Activated T-cell treated with anti-CD3 and anti-CD28 coated beads, Interleukin-2, amount 50 U/mL, for 72 hours (primary cell): ENCODE measurements at regions not wholly inside any gene's neighbourhood (a gene's known extent, or its start where the extent isn't known, plus 50 kb on each side); places are given as distances from the start of the nearest gene placed in this dataset.
"Not testable (repeated sequence)": the region's sequence is repeated elsewhere in the genome, so short reads cannot be mapped to it uniquely, and the experiment has no call there.

Experiments
- ATAC-seq, 2 donors: fragments of 150-1000 bp; cut with Tn5 transposase; replicated peaks in 1 of 2; 2 replicates each; pipeline ENCODE4 v1.10.0; 2021; ENCODE audit warnings: moderate library complexity in 2 of 2, mild to moderate bottlenecking in 1 of 2
- DNase-seq, 2 donors: peaks; one replicate each; pipeline ENCODE4 v3.0.0; 2021 to 2022; ENCODE audit warnings: mixed read lengths in 1 of 2
- H3K27ac Mint-ChIP-seq: one replicate; pipeline ENCODE4 v1.8.0; 2022; ENCODE audit warnings: mild to moderate bottlenecking, moderate library complexity, mixed read lengths
- H3K27me3 Mint-ChIP-seq: one replicate; pipeline ENCODE4 v1.8.0; 2022; ENCODE audit warnings: low read depth, mixed read lengths
- H3K36me3 Mint-ChIP-seq, 2 donors: one replicate each; pipeline ENCODE4 v1.8.0; 2022; ENCODE audit warnings: mixed read lengths in 2 of 2, mild to moderate bottlenecking in 1 of 2; ENCODE audit not compliant: insufficient read depth in 2 of 2
- H3K4me1 Mint-ChIP-seq: one replicate; pipeline ENCODE4 v1.8.0; 2022; ENCODE audit warnings: low read depth, mixed read lengths
- H3K4me3 Mint-ChIP-seq, 2 donors: one replicate each; pipeline ENCODE4 v1.8.0; 2022; ENCODE audit warnings: mild to moderate bottlenecking in 2 of 2, mixed read lengths in 2 of 2, moderate library complexity in 2 of 2
- H3K9me3 Mint-ChIP-seq, 2 donors: one replicate each; pipeline ENCODE4 v1.8.0; 2022; ENCODE audit warnings: mixed read lengths in 2 of 2

DNA sequence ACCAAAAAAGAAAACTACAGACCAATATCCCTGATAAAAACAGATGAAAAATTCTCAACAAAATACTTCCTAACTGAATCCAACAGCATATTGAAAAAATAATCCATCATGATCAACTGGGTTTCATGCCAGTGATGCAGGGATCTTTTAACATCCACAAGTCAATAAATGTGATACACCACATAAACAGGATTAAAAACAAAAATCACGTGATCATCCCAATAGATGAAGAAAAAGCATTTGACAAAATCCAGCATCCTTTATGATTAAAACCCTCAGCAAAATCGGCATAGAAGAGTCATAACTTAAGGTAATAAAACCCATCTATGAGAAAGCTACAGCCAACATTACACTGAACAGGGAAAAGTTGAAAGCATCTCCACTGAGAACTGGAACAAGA is 107.5 kb downstream of the DCLK3 start:
- H3K9me3 Mint-ChIP-seq: peaks cover 2 to 6% of the 10 kb centered on the region in 2 donors
- H3K27me3 Mint-ChIP-seq: peaks cover 28% of the 10 kb centered on the region
- H3K4me3 Mint-ChIP-seq: no peak overlapping the region
- no peak for ATAC-seq
- H3K36me3 Mint-ChIP-seq: peaks cover 0 to 2% of the 10 kb centered on the region in 2 donors
- H3K4me1 Mint-ChIP-seq: no peaks in the 10 kb centered on the region
- no peak for DNase-seq
- no peak overlapping the region for H3K27ac Mint-ChIP-seq

DNA sequence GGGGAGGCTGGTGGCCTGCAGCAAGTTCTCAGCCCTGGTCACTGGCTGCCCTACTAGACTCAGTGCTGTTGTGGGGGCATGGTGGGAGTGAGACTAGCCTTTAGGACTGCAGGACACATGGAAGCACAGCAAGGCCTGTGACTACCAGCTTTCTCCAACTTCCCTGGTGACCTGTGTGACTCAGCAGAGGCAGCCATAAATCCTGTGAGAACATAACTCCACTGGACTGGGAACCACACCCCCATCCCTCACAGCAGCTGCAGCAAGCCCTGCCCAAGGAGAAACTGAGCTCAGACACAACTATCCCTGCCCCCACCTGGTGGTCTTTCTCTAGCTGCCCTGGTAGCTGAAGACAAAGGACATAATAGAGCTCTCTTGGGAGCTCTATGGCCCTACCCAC is 111.3 kb downstream of the DCLK3 start:
- DNase-seq (no peak), ATAC-seq (no peak)
- Mint-ChIP-seq H3K4me1 (peaks cover 10% of the 10 kb centered on the region), H3K36me3 (peaks cover 0 to 2% of the 10 kb centered on the region in 2 donors), H3K27me3 (peaks cover 22% of the 10 kb centered on the region), H3K4me3 (no peak overlapping the region), H3K9me3 (peaks cover 2 to 6% of the 10 kb centered on the region in 2 donors), H3K27ac (no peak overlapping the region)

DNA sequence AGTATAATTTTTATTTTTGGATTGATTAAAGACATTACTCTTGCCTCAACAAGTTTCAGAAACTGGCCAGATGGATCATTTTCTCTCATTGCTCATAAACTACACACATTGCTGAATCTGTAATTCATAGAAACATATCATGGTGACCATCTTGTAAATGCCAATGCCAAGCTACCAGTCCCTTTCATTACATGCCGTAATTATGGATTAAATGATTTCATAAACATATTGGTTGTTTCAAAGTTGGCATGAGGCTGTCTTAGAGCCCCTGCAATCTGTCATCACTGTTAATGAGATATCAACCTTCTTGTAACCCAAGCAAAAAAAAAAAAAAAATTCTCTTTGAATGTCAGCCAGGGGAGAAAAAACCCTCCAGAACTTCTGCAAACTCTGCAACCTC is 112.2 kb downstream of the DCLK3 start:
- Mint-ChIP-seq H3K27me3 (peaks cover 20% of the 10 kb centered on the region), H3K27ac (no peak overlapping the region), H3K4me3 (no peak overlapping the region), H3K9me3 (peaks cover 2 to 6% of the 10 kb centered on the region in 2 donors), H3K36me3 (peaks cover 0 to 2% of the 10 kb centered on the region in 2 donors), H3K4me1 (peaks cover 10% of the 10 kb centered on the region)
- no peak for DNase-seq
- ATAC-seq: no peak

DNA sequence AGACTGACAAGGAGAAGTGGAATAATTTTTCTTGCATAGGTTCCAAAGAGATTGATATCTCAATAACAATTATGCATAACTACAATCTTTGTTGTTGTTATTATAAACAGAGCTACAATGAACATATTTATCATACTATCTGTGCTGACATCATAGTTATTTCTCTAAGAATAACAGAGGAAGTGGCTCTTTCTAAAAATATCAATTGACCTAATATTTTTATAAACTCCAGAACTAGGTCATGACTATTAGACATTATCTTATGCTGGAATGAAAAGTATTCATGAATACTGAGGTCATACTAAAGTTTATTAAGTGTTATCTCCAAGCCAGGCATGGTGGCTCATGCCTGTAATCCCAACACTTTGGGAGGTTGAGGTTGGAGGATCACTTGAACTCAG is 114.1 kb downstream of the DCLK3 start:
- Mint-ChIP-seq H3K4me3 (no peak overlapping the region), H3K27me3 (peaks cover 21% of the 10 kb centered on the region), H3K9me3 (peaks cover 2 to 6% of the 10 kb centered on the region in 2 donors), H3K4me1 (peaks cover 10% of the 10 kb centered on the region), H3K27ac (no peak overlapping the region), H3K36me3 (no peaks in the 10 kb centered on the region)
- ATAC-seq (no peak), DNase-seq (no peak)

DNA sequence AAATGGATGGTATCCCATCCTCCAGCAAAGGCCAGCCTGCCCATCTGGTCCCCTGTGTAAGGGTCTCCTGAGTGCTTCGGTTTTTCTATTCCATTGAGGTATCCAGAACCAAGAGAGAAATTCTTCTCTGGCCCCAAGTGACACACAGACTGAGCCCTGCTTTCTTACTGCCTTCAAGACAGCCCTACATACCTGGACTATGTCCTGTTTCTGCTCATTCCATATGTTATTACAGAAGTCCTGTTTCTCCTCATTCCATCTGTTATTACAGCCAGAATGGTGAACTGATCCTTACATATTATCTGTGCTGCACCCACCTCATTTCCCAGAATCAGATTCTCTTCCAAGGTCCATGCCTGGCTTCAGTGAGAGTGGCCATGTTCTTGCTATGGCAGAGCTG is 115.2 kb downstream of the DCLK3 start:
- no peak for DNase-seq
- H3K27ac Mint-ChIP-seq: no peak overlapping the region
- H3K36me3 Mint-ChIP-seq: no peaks in the 10 kb centered on the region
- H3K9me3 Mint-ChIP-seq: peaks cover 2 to 6% of the 10 kb centered on the region in 2 donors
- no peak overlapping the region for H3K4me3 Mint-ChIP-seq
- no peak for ATAC-seq
- H3K27me3 Mint-ChIP-seq: peaks cover 21% of the 10 kb centered on the region
- peaks cover 10% of the 10 kb centered on the region for H3K4me1 Mint-ChIP-seq

DNA sequence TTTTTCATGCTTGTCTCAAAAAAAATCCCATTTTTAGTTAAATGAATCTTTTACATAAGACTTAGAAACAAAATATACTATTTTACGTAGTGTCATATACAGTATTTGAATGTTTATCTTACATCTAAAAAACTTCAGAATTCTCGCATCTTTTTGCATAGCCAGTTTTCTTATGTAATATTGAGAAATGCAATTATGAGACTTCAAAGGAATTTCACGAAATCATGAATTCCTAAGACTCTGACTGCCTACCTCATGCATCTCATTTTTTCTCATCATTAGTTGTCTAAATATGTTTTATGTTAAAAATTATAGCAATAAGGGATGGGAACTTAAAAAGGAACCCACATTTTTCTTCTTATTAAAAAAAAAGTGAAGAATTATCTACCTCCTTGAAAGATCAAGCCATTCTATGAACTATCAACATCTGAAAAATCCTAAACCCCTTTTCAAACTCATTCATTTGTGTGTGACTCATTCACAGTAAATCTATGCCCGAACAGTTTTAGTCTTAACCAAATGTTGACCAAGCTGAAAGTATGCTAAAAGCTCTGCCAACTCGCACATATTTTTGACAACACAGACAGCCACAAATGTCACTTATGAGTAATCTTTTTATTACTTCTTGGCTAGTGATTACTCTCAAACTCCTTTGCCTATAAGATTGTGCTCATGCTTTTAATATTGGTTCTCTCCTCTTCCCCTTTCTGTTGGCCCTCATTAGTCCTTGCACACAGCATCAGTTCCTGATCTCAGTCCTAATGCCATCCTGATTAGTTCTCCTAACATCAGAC is 115.9 kb downstream of the DCLK3 start:
- Mint-ChIP-seq H3K9me3 (peaks cover 0 to under 1% of the 10 kb centered on the region in 2 donors), H3K27ac (no peak overlapping the region), H3K4me1 (peaks cover 10% of the 10 kb centered on the region), H3K36me3 (no peaks in the 10 kb centered on the region), H3K27me3 (peaks cover 25% of the 10 kb centered on the region), H3K4me3 (no peak overlapping the region)
- no peak for DNase-seq
- ATAC-seq: peak; percentile 70 to 81

DNA sequence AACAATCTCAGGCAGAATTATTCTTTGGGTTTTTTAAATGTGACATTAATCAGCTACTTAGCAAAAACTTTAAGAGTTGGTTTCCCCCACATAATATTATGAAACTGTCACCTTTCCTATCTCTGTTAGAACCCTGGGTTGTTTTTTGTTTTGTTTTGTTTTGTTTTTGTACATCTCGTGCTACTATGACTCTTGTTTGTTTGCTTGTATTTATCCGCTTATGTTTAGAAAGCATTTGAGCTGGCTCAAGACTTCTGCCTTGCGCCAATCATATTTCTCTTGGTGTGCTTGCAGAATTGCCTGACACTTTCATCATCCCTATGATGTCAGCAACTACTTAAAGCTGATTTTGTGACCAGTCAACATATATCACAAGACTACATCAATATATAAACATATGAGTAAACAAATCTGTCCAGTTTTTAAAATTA is 116.9 kb downstream of the DCLK3 start:
- no peaks in the 10 kb centered on the region for H3K36me3 Mint-ChIP-seq
- no peak overlapping the region for H3K27ac Mint-ChIP-seq
- ATAC-seq (no peak), DNase-seq (no peak)
- peaks cover 10% of the 10 kb centered on the region for H3K4me1 Mint-ChIP-seq
- H3K4me3 Mint-ChIP-seq: no peak overlapping the region
- no peaks in the 10 kb centered on the region for H3K9me3 Mint-ChIP-seq
- H3K27me3 Mint-ChIP-seq: peaks cover 30% of the 10 kb centered on the region

DNA sequence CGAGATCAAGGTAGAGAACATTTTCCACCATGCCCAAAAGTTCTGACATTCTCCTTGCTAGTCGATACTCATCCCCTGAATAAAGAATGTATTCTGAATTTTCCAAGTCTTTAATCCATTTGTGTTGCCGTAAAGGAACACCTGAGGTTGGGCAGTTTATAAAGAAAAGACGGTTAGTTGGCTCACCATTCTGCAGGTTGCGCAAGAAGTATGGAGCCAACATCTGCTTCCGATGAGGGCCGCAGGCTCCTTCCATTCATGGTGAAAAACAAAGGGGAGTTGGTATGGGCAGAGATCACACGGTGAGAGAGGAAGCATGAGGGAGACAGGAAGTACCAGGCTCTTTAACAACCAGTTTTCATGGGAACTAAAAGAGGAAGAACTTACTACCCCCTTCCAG is 121.2 kb downstream of the DCLK3 start:
- H3K4me1 Mint-ChIP-seq: no peaks in the 10 kb centered on the region
- H3K4me3 Mint-ChIP-seq: no peak overlapping the region
- H3K9me3 Mint-ChIP-seq: no peaks in the 10 kb centered on the region
- no peaks in the 10 kb centered on the region for H3K36me3 Mint-ChIP-seq
- DNase-seq (no peak), ATAC-seq (no peak)
- peaks cover 17% of the 10 kb centered on the region for H3K27me3 Mint-ChIP-seq
- no peak overlapping the region for H3K27ac Mint-ChIP-seq

DNA sequence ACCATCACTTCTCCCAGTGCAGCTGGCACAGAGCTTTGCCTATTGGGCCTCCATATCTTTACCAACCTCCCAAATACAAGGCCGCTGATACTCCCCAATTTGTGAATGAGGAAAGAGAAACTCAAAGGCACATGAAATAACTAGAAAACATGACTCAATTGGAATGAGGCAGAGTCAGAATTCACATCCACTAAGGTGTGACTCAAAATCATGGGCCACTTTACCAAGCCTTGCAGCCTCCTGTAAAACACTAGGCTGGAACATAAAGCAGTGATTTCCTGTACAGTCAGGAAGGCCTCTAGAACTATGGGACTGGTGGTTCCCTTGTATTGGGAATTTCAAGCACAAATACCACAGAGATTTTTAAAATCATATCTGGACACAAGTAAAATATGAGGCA is 128.6 kb downstream of the DCLK3 start:
- DNase-seq (no peak), ATAC-seq (no peak)
- H3K4me3 Mint-ChIP-seq: no peak overlapping the region
- no peaks in the 10 kb centered on the region for H3K27me3 Mint-ChIP-seq
- H3K4me1 Mint-ChIP-seq: no peaks in the 10 kb centered on the region
- H3K36me3 Mint-ChIP-seq: no peaks in the 10 kb centered on the region
- no peaks in the 10 kb centered on the region for H3K9me3 Mint-ChIP-seq
- H3K27ac Mint-ChIP-seq: no peak overlapping the region

DNA sequence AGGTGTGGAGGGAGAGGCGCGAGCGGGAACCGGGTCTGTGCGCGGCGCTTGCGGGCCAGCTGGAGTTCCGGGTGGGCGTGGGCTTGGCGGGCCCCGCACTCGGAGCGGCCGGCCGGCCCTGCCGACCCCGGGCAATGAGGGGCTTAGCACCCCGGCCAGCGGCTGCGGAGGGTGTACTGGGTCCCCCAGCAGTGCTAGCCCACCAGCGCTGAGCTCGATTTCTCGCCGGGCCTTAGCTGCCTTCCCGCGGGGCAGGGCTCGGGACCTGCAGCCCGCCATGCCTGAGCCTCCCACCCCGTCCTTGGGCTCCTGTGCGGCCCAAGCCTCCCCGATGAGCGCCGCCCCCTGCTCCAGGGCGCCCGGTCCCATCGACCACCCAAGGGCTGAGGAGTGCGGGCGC is 130.5 kb downstream of the DCLK3 start:
- H3K36me3 Mint-ChIP-seq, H3K9me3 Mint-ChIP-seq, H3K4me3 Mint-ChIP-seq, H3K4me1 Mint-ChIP-seq, ATAC-seq, DNase-seq, H3K27me3 Mint-ChIP-seq, H3K27ac Mint-ChIP-seq: not testable (repeated sequence)

DNA sequence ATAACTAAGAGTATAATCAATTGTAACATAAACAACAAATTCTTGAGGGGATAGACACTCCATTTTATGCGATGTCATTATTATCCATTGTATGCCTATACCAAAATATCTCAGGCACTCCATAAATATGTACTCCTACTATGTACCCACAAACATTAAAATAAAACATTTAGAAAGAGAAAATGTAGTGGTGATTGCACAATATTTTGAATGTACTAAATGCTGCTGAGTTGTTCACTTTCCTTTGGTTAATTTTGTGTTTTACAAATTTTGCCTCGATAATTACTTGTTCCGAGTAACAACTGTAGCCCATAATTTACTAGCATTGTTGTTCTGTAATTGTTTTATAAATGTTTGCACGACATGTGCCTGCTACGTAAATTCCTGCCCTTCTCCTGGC is 131.3 kb downstream of the DCLK3 start:
- H3K4me3 Mint-ChIP-seq: no peak overlapping the region
- ATAC-seq (no peak), DNase-seq (no peak)
- H3K27ac Mint-ChIP-seq: no peak overlapping the region
- H3K27me3 Mint-ChIP-seq: no peaks in the 10 kb centered on the region
- no peaks in the 10 kb centered on the region for H3K36me3 Mint-ChIP-seq
- H3K9me3 Mint-ChIP-seq: no peaks in the 10 kb centered on the region
- H3K4me1 Mint-ChIP-seq: no peaks in the 10 kb centered on the region

DNA sequence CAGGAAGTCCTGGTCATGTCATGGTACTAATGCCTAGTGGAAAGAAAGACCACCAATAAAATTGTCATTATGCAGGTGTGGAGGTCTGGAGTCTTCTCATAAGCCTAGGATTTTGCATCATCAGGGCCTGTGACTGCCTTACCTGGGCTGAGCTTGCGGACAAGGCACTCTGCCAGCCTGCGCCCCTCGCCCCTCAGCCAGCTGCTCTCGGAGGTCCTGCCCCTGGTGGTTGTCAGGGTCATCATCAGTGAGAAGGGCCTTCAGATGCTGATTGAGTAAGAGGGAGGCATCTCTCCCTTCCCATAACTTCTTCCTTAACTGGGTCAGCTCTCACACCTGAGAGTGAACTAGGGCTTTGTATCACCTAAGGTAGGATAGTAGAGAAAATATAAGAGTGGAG is 132.8 kb downstream of the DCLK3 start:
- DNase-seq (no peak), ATAC-seq (no peak)
- no peak overlapping the region for H3K4me3 Mint-ChIP-seq
- no peak overlapping the region for H3K27ac Mint-ChIP-seq
- H3K27me3 Mint-ChIP-seq: no peaks in the 10 kb centered on the region
- no peaks in the 10 kb centered on the region for H3K4me1 Mint-ChIP-seq
- no peaks in the 10 kb centered on the region for H3K36me3 Mint-ChIP-seq
- H3K9me3 Mint-ChIP-seq: no peaks in the 10 kb centered on the region

DNA sequence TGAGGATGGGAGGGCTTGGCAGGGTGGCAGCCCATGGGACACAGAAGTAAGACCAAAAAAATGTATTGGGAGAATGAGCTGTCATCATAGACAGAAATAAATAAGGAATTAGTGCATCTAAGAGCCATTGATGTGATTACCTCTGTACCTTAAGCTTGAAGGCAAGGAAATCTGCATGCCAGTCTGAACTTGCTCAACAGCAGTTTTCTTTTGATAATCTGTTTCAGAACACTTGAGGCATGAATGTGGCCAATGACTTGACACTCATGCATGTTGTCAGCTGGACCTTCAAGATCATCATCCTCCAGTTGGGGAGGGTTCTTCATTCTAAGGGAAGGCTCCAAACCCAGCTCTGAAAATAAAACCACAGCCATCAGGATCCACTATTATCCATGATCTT is 148.5 kb downstream of the DCLK3 start:
- no peaks in the 10 kb centered on the region for H3K36me3 Mint-ChIP-seq
- H3K4me3 Mint-ChIP-seq: no peak overlapping the region
- no peaks in the 10 kb centered on the region for H3K4me1 Mint-ChIP-seq
- ATAC-seq (no peak), DNase-seq (no peak)
- H3K27ac Mint-ChIP-seq: no peak overlapping the region
- peaks cover 1 to 2% of the 10 kb centered on the region in 2 donors for H3K9me3 Mint-ChIP-seq
- peaks cover 7% of the 10 kb centered on the region for H3K27me3 Mint-ChIP-seq
